Kidney capillary endothelial cell (primary cell): ENCODE measurements at regions not wholly inside any gene's neighbourhood (a gene's known extent, or its start where the extent isn't known, plus 50 kb on each side); places are given as distances from the start of the nearest gene placed in this dataset.
A peak's percentile ranks its signal among the peaks of the same experiment; 100 is the strongest.

Experiments used
- DNase-seq: peaks from one replicate; pipeline ENCODE4 v3.0.0-alpha.2; 2018; ENCODE audit warnings: low spot score

GRCh38 chr9:3161912-3162311 is 318.0 kb upstream of the PUM3 start:
- no peak for DNase-seq

GRCh38 chr9:3157011-3157410 is 313.1 kb upstream of the PUM3 start:
- no peak for DNase-seq

- no peak for DNase-seq
These were observed 308.0 kb upstream of the PUM3 start for GRCh38 chr9:3151672-3152576.

GRCh38 chr9:3150074-3150473 is 306.2 kb upstream of the PUM3 start:
- no peak for DNase-seq

- no peak for DNase-seq
These were observed 294.6 kb upstream of the PUM3 start for GRCh38 chr9:3138231-3139229.

- no peak for DNase-seq
These were observed 293.4 kb upstream of the PUM3 start for GRCh38 chr9:3137347-3137695.

- DNase-seq, result no peak
These were observed 292.9 kb upstream of the PUM3 start for GRCh38 chr9:3136686-3137346.

GRCh38 chr9:3136230-3136629 is 292.3 kb upstream of the PUM3 start:
- DNase-seq, result no peak

- no peak for DNase-seq
These were observed 283.7 kb upstream of the PUM3 start for GRCh38 chr9:3127564-3127963.

- DNase-seq, result no peak
These were observed 281.9 kb upstream of the PUM3 start for GRCh38 chr9:3125602-3126405.

GRCh38 chr9:3124001-3124400 is 280.1 kb upstream of the PUM3 start:
- no peak for DNase-seq

- DNase-seq, result no peak
These were observed 274.2 kb upstream of the PUM3 start for GRCh38 chr9:3118081-3118480.

GRCh38 chr9:3099646-3100045 is 255.8 kb upstream of the PUM3 start:
- no peak for DNase-seq

GRCh38 chr9:3088219-3088618 is 244.3 kb upstream of the PUM3 start:
- no peak for DNase-seq

- DNase-seq, result no peak
These were observed 243.8 kb upstream of the PUM3 start for GRCh38 chr9:3087697-3088096.

GRCh38 chr9:3080951-3081350 is 237.1 kb upstream of the PUM3 start:
- no peak for DNase-seq

- peak; percentile 0 for DNase-seq
These were observed 230.4 kb upstream of the PUM3 start for GRCh38 chr9:3074247-3074646.

GRCh38 chr9:3066591-3066990 is 222.7 kb upstream of the PUM3 start:
- no peak for DNase-seq

GRCh38 chr9:3059781-3060468 is 216.0 kb upstream of the PUM3 start:
- DNase-seq, result no peak

- DNase-seq, result no peak
These were observed 214.5 kb upstream of the PUM3 start for GRCh38 chr9:3058409-3058808.

- DNase-seq, result no peak
These were observed 210.2 kb upstream of the PUM3 start for GRCh38 chr9:3054017-3054586.
